ENCODE measurements at regions not wholly inside any gene's neighbourhood (a gene's known extent, or its start where the extent isn't known, plus 50 kb on each side); places are given as distances from the start of the nearest gene placed in this dataset.

- TF ChIP-seq ZNF140 (tag by site-specific recombination; IDR thresholded peaks at IDR 0.05) (no peak), ZBTB1 (tag by site-specific recombination; IDR thresholded peaks at IDR 0.05) (no peak), ZNF423 (tag by site-specific recombination; IDR thresholded peaks at IDR 0.05) (no peak)
- TF ChIP-seq, protein P1, sequence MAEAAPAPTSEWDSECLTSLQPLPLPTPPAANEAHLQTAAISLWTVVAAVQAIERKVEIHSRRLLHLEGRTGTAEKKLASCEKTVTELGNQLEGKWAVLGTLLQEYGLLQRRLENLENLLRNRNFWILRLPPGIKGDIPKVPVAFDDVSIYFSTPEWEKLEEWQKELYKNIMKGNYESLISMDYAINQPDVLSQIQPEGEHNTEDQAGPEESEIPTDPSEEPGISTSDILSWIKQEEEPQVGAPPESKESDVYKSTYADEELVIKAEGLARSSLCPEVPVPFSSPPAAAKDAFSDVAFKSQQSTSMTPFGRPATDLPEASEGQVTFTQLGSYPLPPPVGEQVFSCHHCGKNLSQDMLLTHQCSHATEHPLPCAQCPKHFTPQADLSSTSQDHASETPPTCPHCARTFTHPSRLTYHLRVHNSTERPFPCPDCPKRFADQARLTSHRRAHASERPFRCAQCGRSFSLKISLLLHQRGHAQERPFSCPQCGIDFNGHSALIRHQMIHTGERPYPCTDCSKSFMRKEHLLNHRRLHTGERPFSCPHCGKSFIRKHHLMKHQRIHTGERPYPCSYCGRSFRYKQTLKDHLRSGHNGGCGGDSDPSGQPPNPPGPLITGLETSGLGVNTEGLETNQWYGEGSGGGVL (tag by site-specific recombination; IDR thresholded peaks at IDR 0.05) = no peak
Measured at GRCh38 chr20:16916165-16916564, 168.0 kb downstream of the OTOR start.

Data from HEK293 (cell line).